Testis (tissue), 2 donors: ENCODE measurements at regions not wholly inside any gene's neighbourhood (a gene's known extent, or its start where the extent isn't known, plus 50 kb on each side); places are given as distances from the start of the nearest gene placed in this dataset.

Experiments
- DNase-seq: peaks from one replicate; pipeline ENCODE4 v3.0.0-alpha.2; 2019
- H3K27ac ChIP-seq, 2 donors: fragments of 200-600 bp; sonication (generic); one replicate each; pipeline ENCODE4 v1.5.1; 2019
- H3K27me3 ChIP-seq: fragments of 200-600 bp; sonication (generic); one replicate; pipeline ENCODE4 v1.5.1; 2019
- H3K36me3 ChIP-seq: fragments of 200-600 bp; sonication (generic); one replicate; pipeline ENCODE4 v1.5.1; 2017; ENCODE audit warnings: low read depth; ENCODE audit errors: missing control alignments
- H3K4me1 ChIP-seq: fragments of 200-600 bp; sonication (generic); one replicate; pipeline ENCODE4 v1.5.1; 2019
- H3K4me3 ChIP-seq, 2 donors: fragments of 200-600 bp; sonication (generic); one replicate each; pipeline ENCODE4 v1.5.1; 2017 to 2019
- H3K9me3 ChIP-seq: fragments of 200-600 bp; sonication (generic); one replicate; pipeline ENCODE4 v1.5.1; 2017
- CTCF ChIP-seq, 3 experiments: fragments of 450-650 bp in 2 of 3; fragments of 200-600 bp in 1 of 3; sonication (generic) in 1 of 3; IDR thresholded peaks; one replicate each; pipeline ENCODE4 v1.5.1; 2016 to 2019; ENCODE audit warnings: antibody characterized with exemption in 3 of 3, mild to moderate bottlenecking in 2 of 3, moderate library complexity in 1 of 3
- POLR2A ChIP-seq: fragments of 450-650 bp; IDR thresholded peaks from one replicate; pipeline ENCODE4 v1.6.1; 2017; ENCODE audit warnings: antibody characterized with exemption, mild to moderate bottlenecking, moderate library complexity
- WGBS, 2 donors: methylation state at CpG; one replicate each; pipeline ENCODE4 v1.1.5; 2018; 5-methylcytosine and 5-hydroxymethylcytosine counted together
- intact Hi-C: fragments of 100-400 bp; cut with DNase I; formaldehyde crosslinking; loops from one replicate; pipeline ENCODE4 v1.15.1; 2023; ENCODE audit warnings: low total_unique reads

DNA sequence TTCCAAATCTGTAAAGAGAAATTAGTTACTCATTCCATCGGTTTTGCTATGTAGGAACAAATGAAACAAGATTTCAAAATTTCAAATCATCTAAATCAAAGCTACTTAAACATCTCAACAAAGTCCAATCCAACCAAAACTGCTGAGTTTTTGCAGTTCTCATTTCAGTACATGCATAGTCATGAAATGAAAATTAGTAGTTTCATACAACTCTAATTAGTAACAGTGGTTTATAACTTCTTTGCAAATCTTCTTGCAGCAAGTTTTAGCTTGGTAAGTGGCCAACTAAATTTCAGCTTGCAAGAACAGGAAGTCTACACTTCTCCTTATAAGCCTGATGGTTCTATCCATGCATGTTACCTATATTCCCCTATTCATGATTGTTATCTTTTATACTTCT is 75.6 kb downstream of the SPRY2 start:
- TF ChIP-seq CTCF (IDR thresholded peaks at IDR 0.05) (no peak), POLR2A (no peak)
- no peaks in the 10 kb centered on the region for H3K36me3 ChIP-seq
- no peak for DNase-seq
- WGBS, 2 donors: 63 to 73% methylated on average over 1 of the region's 1 CpG
- H3K9me3 ChIP-seq: no peaks in the 10 kb centered on the region
- H3K27ac ChIP-seq: no peak overlapping the region
- H3K27me3 ChIP-seq: no peaks in the 10 kb centered on the region
- H3K4me3 ChIP-seq: no peak overlapping the region
- intact Hi-C loops: no loop called here
- no peaks in the 10 kb centered on the region for H3K4me1 ChIP-seq

DNA sequence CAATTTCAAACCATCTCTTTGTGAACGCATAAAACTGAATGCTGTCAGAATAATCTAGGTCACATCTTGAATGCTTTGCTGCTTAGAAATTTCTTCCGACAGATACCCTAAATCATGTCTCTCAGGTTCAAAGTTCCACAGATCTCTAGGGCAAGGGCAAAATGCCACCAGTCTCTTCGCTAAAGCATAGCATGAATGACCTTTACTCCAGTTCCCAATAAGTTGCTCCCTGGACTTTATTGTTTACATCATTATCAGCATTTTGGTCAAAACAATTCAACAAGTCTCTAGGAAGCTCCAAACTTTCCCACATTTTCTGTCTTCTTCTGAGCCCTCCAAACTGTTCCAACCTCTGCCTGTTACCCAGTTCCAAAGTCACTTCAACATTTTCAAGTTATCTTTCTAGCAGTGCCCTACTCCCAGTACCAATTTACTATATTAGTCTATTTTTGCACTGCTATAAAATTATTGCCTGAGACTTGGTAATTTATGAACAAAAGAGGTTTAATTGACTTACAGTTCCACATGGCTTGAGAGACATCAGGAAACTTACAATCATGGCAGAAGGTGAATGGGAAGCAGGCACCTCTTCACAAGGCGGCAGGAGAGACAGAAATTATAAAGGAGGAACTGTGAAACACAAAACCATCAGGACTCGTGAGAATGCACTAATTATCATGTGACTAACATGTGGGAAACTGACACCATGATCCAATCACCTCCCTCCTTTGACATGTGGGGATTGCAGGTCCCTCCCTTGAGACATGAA is 77.0 kb downstream of the SPRY2 start:
- intact Hi-C loops: no loop called here
- Histone ChIP-seq H3K9me3 (no peaks in the 10 kb centered on the region), H3K27me3 (no peaks in the 10 kb centered on the region), H3K36me3 (no peaks in the 10 kb centered on the region), H3K4me3 (no peak overlapping the region), H3K4me1 (no peaks in the 10 kb centered on the region), H3K27ac (no peak overlapping the region)
- DNase-seq: no peak
- TF ChIP-seq POLR2A: no peak
- TF ChIP-seq CTCF (IDR thresholded peaks at IDR 0.05): no peak
- 75 to 93% methylated on average over 5 of the region's 5 CpGs for WGBS, 2 donors

DNA sequence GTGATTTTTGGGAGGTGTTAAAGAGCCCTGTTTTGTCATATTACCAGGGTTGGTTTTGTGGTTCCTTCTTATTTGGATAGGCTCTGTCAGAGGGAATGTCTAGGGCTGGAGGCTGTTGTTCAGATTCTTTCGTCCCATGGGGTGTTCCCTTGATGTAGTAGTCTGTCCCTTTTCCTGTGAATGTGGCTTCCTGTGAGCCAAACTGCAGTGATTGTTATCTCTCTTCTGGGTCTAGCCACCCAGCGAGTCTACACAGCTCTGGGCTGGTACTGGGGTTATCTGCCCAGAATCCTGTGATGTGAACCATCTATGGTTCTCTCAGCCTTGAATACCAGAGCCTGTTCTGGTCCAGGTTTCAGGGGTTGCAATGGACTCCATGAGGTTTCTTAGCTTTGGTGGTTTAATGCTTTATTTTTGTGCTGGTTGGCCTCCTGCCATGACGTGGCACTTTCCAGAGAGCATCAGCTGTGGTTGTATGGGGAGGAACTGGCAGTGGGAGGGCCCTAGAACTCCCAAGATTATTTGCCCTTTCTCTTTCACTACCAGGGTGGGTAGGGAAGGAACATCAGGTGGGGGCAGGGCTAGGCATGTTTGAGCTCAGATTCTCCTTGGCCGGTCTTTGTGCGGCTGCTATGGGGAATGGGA is 78.8 kb downstream of the SPRY2 start:
- H3K4me1 ChIP-seq: no peaks in the 10 kb centered on the region
- H3K9me3 ChIP-seq: no peaks in the 10 kb centered on the region
- no peak for DNase-seq
- no peaks in the 10 kb centered on the region for H3K27me3 ChIP-seq
- intact Hi-C loops: no loop called here
- TF ChIP-seq CTCF (IDR thresholded peaks at IDR 0.05) (no peak), POLR2A (no peak)
- H3K36me3 ChIP-seq: no peaks in the 10 kb centered on the region
- no peak overlapping the region for H3K4me3 ChIP-seq
- no peak overlapping the region for H3K27ac ChIP-seq
- WGBS, 2 donors: 86 to 89% methylated on average over 5 of the region's 5 CpGs

- TF ChIP-seq POLR2A (no peak), CTCF (IDR thresholded peaks at IDR 0.05) (no peak)
- Histone ChIP-seq H3K27me3 (no peaks in the 10 kb centered on the region), H3K4me1 (no peaks in the 10 kb centered on the region), H3K4me3 (no peak overlapping the region), H3K9me3 (no peaks in the 10 kb centered on the region), H3K36me3 (no peaks in the 10 kb centered on the region), H3K27ac (no peak overlapping the region)
- WGBS, 2 donors: 62 to 80% methylated on average over 1 of the region's 1 CpG
- DNase-seq: no peak
- intact Hi-C loops: no loop called here
These were observed 81.8 kb downstream of the SPRY2 start for GRCh38 chr13:80259159-80259558.
